NCI-H1694 treated with DMSO at 0.1 percent for 48 hours (cell line): ENCODE measurements at regions not wholly inside any gene's neighbourhood (a gene's known extent, or its start where the extent isn't known, plus 50 kb on each side); places are given as distances from the start of the nearest gene placed in this dataset.
"Not testable (repeated sequence)": the region's sequence is repeated elsewhere in the genome, so short reads cannot be mapped to it uniquely, and the experiment has no call there.

Experiments used
- DNase-seq: peaks from one replicate; lab custom pipeline; 2025; lab: John Stamatoyannopoulos, UW

DNA sequence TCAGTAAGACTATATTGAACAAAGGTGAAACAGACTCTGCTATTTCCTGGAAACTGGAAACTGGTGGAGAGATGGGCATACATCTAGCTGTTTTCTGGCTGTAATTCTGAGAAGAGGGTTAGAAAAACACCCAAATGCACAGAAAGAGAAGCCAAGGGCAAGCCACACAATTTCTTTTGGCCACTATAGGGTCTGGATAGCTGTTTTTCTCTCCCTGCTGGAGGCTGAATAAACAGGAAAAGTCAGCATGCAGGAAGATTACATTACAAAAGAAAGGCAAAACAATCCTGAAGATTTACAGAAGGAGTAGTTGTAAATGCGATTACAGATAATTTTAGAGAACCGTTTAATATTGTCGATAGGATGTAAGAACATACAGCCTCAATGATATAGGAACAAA lies 186.2 kb upstream of the REG3G start:
- no peak for DNase-seq

- not testable (repeated sequence) for DNase-seq
Measured at GRCh38 chr2:78840311-78840710, 185.2 kb upstream of the REG3G start.

DNA sequence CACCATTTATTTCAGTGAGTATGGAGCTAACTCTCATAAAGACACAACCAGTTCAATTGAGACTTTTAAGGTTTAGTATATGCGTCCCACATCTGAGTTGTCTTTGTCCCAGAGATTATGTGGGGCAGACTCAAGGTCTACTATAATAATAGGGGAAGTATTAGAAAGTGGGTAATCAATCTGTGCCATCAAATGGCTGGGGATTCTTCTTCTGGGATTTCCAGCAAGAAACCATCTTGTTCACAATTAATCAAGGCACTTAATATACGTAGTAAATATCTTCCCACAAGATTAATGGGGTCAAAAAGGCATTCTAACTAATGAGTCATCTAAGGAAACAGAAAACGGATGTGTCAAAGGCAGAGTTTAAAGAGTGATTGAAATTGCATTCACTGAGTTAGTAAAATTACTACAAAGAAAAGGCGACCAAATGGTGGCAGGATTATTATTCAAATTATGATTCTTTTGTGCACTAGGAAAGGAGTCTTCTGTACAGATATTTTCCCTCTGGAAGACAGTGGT lies 179.8 kb upstream of the REG3G start:
- DNase-seq = no peak

DNA sequence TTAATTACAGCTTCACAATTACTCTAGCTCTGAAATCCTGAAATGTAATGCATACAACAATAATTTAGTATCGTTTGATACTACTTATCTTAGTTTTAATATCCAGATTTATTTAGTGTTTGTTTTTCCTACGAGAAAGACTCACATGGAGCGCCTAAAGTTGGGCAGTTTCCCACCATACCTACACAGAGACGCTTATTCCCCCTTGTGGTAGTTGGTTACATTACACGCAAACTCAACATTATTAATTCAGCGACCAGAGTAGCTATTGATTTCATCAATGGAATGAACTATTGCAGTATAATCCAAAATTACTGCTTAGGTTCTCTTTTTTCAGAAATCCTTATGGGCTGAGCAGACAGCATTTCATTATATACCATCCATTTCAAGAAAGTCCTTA lies 164.0 kb upstream of the REG3G start:
- no peak for DNase-seq

DNA sequence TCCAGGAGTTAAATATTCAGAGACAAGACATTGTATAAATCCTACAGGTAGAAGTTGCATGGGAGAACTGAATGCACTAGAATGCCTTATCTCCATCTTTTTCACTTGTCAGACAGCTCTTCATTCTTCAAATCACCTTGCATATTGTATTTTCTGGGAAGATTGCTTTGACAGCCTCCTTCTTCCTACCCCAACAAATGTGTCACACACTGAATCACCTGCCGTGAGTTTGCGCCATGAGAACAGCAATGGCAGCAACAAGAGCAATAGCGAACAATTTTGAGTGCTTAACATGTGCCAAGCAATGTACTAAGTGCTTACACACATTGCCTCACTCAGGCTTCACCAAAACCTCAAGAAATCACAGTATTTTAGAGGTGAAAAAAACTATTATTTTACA lies 161.3 kb upstream of the REG3G start:
- DNase-seq = no peak

DNA sequence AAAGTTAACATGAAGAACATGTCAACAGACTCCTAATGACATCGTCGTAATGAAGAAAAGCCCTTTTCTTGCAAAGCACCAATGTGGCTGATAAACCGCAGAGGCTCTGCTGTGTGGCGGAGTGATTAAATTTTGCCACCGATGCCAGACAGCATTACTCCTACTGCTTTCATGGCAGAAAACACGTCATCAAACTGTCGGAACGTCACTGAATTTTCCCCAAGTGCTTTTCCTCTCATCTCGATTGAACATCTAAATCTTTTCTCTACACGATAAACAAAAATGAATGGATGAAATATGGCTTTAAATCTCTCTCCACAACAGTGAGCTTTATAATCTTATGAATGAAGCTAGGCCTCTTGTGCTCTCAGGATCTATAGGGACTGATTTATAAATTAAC lies 159.8 kb upstream of the REG3G start:
- DNase-seq = no peak

- DNase-seq = no peak
Measured at GRCh38 chr2:78870343-78870967, 155.0 kb upstream of the REG3G start.

DNA sequence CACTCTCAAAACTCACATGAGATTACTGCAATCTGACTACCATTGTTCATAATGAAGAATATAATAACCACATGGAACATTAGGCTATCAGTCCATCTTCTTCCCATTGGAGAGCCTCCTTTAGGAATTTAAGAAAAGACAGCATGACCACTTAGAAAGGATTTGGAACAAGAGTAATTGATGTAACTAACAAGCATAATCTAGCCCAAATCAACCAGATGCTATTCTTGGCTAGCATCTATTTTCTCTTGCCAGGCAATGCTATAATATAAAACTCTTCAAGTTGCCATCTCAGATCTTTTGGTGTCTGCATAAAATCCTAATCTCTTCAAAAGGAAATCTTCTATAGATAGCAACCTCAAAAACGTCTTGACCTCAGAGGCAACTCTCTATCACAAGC lies 152.0 kb upstream of the REG3G start:
- no peak for DNase-seq

DNA sequence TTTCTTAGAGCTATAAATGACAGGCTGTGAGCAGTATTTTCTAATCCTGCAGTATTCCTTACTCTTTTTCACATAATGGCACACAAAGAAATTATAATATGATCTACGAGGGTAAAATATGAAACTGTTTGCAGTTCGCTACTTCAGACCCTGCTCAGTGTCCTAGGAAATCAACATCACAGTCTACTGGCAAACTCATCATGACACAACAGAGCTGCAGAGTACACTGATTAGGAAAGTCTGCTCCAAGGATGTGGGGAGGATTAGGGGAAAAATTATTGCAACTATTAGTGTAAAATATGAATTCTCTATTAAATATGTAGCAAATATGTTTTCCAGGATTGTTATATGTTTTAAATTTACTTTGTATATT lies 149.2 kb upstream of the REG3G start:
- DNase-seq = no peak

DNA sequence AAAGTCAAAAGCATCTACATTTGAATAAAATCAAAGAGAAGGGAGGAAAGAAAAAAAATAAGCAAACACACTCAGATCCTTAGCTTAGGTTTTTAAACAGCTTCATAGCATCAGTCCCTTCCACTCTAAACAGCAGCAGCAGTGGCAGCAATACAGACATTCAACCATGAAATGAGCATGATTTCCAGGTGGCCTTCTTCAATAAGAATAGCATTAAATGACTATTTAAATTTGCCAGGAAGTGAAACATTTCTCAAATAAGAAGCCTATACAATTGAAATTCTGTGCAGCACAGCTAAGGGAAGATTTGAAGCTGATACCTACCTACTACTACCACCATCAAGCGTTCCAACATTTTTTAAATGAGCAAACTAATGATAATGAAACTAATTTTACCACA lies 138.1 kb upstream of the REG3G start:
- DNase-seq = no peak

DNA sequence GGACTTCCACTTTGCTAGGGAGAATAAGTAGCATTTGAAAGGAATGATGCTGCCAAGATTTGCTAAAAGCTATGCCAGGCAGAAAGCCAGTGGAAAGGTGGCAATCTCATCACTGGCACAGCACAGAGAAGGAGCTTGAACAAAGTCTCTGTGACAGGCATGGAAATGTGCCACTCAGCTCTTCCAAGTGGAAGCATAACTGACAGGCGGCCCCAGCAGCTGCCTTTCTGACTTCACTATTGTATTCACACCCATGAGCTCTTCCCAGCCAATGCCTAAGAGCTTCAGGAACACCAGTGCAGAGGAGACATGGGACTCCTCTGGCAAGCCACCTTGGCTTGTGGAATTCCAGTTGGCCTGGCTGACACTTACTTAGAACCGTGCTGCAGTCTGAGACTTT lies 134.6 kb upstream of the REG3G start:
- DNase-seq = no peak

- DNase-seq = no peak
Measured at GRCh38 chr2:78892295-78892694, 133.2 kb upstream of the REG3G start.

- DNase-seq = no peak
Measured at GRCh38 chr2:78895022-78895421, 130.5 kb upstream of the REG3G start.

- no peak for DNase-seq
Measured at GRCh38 chr2:78896536-78896935, 129.0 kb upstream of the REG3G start.

DNA sequence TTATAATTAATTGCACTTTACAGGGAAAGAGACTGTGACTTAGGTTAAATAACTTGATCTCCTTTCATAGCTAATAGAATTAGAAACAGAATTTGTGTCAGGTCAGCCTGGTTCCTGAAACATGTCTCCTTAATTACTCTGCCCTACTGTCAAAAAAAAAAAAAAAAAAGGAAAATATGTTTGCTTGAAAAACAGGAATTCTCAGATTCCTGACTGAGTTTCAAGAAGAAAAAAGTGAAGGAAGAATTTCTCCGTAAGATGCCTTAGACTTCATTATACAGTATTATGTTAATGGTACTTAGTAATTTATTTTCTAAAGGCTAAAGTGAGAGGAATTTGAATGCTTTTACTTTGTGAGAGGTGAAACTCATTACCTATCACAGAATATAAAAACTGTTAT lies 118.4 kb upstream of the REG3G start:
- DNase-seq = no peak

GRCh38 chr2:78908973-78909372 lies 116.5 kb upstream of the REG3G start:
- no peak for DNase-seq

DNA sequence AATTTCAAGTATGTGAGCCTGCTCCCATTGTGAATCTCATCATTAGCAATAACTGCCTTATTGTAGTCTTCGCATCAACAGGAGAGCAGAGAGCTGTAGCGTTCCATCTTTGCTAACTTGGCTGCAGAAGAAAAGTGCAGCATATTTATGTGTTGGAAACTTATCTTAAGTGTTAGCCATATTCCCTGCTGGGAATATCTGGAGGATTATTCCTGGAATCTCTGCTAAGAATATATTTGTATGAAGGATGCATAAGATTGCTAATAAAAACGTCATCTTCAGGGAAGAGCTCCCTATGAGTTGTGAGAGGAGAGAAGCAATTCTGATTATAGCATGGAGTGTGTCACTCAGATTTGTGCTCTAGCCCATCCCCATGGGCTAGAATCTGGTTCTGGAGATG lies 115.1 kb upstream of the REG3G start:
- DNase-seq = no peak

DNA sequence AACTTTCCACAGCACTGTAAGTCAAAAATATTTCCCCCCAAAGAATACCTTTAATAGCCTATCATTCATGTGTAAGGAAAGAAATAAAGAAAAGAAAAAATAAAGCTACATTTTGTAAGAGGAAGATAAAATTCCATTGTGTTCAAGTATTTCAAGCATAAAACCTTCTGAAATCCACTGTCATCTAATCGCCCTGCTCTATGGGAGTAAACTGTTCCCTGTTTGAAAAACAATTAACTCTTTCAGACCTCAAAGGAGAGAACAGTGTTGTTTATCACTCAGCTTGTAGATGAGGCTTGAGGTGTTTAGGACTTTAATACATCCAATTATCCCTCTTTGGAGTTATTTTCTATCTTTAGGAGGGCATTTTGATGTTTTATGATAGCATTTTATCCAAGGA lies 112.2 kb upstream of the REG3G start:
- DNase-seq = no peak

DNA sequence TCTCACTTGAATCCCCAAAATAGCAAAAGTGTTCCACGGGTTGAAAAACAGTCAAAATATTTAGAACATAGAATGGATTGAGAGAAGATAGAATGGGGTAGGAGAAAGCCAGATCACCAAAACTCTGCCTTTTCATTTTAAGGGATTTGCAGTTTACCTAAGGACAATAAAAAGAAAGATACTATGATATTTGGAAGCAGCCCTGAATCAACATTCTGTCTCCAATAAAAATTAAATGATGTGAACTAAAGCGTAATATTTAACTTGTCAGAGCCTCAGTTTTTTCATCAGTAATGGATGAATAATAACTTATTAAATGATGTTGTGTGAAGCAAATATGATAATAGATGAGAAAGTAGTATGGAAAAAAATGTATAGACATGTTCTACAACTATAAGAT lies 100.2 kb upstream of the REG3G start:
- no peak for DNase-seq

GRCh38 chr2:78928502-78928901 lies 97.0 kb upstream of the REG3G start:
- no peak for DNase-seq

- no peak for DNase-seq
Measured at GRCh38 chr2:78940998-78941397, 84.5 kb upstream of the REG3G start.

DNA sequence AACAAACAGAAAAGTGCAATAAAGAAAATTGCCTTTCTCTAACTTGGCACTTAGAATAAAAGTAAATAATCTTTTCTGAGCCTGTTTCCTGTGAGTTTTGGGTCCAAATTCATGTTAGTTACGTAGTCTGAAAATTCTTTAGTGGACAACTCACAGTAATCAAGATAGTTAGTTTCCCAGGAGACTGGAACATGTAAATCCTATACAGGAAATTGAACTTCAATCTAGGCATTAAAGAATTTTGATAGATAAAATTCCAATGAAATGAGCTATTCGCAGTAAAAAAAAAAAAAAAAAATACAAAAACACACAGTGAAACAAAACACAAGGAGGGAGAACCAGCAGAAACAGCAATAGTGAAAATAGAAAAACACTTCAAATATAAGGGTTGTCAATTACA lies 83.8 kb upstream of the REG3G start:
- no peak for DNase-seq

- DNase-seq = no peak
Measured at GRCh38 chr2:78963881-78964280, 61.6 kb upstream of the REG3G start.

GRCh38 chr2:78967294-78967693 lies 58.2 kb upstream of the REG3G start:
- DNase-seq = no peak

- no peak for DNase-seq
Measured at GRCh38 chr2:78973630-78974029, 51.9 kb upstream of the REG3G start.
